ENCODE measurements at regions not wholly inside any gene's neighbourhood (a gene's known extent, or its start where the extent isn't known, plus 50 kb on each side); places are given as distances from the start of the nearest gene placed in this dataset.
"Not testable (repeated sequence)": the region's sequence is repeated elsewhere in the genome, so short reads cannot be mapped to it uniquely, and the experiment has no call there.

DNA sequence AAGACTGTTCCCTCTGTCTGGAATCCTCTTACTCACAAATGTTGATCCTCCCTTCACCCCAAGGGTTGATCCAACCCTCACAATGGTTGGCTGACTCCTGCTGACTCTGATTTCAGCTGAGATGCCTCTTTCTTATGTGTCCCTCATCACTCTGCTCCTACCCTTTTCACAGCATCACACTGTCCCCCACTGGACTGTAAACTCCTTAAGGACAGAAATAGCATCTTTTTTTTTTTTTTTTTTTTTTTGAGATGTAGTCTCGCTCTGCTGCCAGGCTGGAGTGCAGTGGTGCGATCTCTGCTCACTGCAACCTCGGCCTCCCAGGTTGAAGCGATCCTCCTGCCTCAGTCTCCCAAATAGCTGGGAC is 97.9 kb upstream of the SYT6 start:
- H3K27me3 ChIP-seq, result no peaks in the 10 kb centered on the region
- intact Hi-C loops (cut with DNase I; ENCODE audit: low total_unique reads), result no loop called here
- no peak overlapping the region for H3K27ac ChIP-seq
- DNase-seq (ENCODE audit: low spot score in 2 of 2), result no peak
- H3K4me3 ChIP-seq, result no peak overlapping the region
- peaks cover 4 to 8% of the 10 kb centered on the region in 2 donors for H3K9me3 ChIP-seq
- H3K36me3 ChIP-seq, result no peaks in the 10 kb centered on the region
- TF ChIP-seq POLR2A (IDR thresholded peaks at IDR 0.05) (no peak), POLR2AphosphoS5 (IDR thresholded peaks at IDR 0.05) (no peak)
- TF ChIP-seq, protein P1, sequence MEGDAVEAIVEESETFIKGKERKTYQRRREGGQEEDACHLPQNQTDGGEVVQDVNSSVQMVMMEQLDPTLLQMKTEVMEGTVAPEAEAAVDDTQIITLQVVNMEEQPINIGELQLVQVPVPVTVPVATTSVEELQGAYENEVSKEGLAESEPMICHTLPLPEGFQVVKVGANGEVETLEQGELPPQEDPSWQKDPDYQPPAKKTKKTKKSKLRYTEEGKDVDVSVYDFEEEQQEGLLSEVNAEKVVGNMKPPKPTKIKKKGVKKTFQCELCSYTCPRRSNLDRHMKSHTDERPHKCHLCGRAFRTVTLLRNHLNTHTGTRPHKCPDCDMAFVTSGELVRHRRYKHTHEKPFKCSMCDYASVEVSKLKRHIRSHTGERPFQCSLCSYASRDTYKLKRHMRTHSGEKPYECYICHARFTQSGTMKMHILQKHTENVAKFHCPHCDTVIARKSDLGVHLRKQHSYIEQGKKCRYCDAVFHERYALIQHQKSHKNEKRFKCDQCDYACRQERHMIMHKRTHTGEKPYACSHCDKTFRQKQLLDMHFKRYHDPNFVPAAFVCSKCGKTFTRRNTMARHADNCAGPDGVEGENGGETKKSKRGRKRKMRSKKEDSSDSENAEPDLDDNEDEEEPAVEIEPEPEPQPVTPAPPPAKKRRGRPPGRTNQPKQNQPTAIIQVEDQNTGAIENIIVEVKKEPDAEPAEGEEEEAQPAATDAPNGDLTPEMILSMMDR (IDR thresholded peaks at IDR 0.05), result no peak
- no peaks in the 10 kb centered on the region for H3K4me1 ChIP-seq

DNA sequence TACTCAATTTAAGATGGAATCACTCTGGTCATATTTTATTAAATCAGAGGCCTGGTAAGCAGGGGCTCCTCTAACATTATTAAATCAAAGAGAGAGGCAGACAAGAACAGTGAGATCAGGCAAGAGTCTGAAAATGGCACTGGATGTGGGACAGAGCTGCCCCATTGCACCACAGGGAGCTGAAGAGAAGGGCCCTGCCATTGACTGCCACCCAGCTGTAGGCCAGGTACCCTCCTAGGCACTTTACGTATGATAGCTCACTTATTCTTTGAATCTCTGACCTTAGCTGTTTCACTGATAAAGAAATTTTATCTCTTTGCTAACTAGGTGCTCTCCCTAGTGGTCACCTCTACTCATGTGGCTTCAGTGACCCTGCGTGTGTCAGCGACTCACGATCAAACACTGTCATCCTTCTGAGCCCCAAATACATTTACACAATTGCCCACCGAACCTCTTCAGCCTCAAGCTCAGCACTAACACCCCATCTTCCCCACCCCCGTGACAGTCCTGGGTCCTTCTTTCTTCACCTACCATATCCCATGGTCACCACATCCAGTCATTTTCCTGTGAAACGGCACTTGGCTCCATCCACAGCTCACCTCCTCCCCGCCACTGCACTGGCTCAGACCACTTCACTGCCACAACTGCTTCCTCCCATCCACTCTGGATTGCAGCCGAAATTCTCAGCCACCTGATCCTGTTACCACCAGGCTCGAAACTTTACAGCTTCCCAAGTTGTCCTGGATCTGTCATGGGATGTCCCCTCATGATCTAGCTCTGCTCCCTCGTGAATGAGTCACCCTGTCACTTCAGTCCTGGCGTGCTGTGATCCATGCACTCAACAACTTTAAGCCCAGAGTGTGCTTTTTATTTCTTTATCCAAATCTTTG is 97.3 kb upstream of the SYT6 start:
- peaks cover 4 to 8% of the 10 kb centered on the region in 2 donors for H3K9me3 ChIP-seq
- no peaks in the 10 kb centered on the region for H3K4me1 ChIP-seq
- intact Hi-C loops (cut with DNase I; ENCODE audit: low total_unique reads), result no loop called here
- no peaks in the 10 kb centered on the region for H3K27me3 ChIP-seq
- H3K27ac ChIP-seq, result no peak overlapping the region
- H3K36me3 ChIP-seq, result no peaks in the 10 kb centered on the region
- DNase-seq (ENCODE audit: low spot score in 2 of 2), result no peak
- no peak overlapping the region for H3K4me3 ChIP-seq
- TF ChIP-seq POLR2AphosphoS5 (IDR thresholded peaks at IDR 0.05), result no peak
- no peak for TF ChIP-seq POLR2A (IDR thresholded peaks at IDR 0.05)

DNA sequence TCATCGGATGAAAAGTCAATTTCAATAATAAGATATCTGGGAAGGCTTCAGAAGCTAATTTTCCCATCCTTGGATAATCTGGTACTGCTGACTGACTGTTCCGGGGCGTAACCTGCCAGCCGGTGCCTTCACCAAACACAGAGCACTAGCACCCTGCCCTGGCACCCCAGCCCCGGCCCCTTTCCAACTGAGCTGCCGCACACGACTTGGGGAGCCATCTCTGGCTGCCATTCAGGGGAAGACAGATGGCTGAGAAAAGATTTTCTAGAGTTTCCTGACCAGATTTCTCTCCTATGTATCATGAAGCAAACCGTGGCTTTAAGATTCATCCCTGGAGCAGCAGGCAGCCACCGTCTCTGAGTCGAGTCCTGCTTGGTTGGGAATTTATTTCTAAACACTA is 96.0 kb upstream of the SYT6 start:
- Histone ChIP-seq H3K27me3 (no peaks in the 10 kb centered on the region), H3K9me3 (peaks cover 0 to 4% of the 10 kb centered on the region in 2 donors), H3K4me1 (no peaks in the 10 kb centered on the region), H3K36me3 (no peaks in the 10 kb centered on the region), H3K4me3 (no peak overlapping the region), H3K27ac (no peak overlapping the region)
- no peak for DNase-seq (ENCODE audit: low spot score in 2 of 2)
- TF ChIP-seq POLR2A (IDR thresholded peaks at IDR 0.05) (no peak), POLR2AphosphoS5 (IDR thresholded peaks at IDR 0.05) (no peak)
- TF ChIP-seq, protein P1 (IDR thresholded peaks at IDR 0.05), result no peak
- intact Hi-C loops (cut with DNase I; ENCODE audit: low total_unique reads), result no loop called here

DNA sequence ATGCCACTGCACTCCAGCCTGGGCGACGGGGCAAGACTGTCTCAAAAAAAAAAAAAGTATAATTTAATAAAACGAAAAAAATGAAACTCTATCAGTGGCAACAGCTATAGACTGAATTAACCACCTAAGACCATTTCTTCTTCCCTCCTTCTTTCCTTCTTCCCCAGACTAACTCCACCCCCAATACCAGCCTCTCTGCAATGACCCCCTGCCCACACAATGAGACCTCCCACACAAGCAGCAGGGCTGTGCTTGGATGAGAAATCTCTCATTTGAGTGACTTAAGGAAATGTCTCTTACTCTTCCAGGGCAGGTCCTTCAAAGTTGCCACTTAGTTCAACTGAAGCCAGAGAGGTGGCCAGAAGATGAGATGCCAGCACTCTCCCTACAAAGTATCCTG is 94.5 kb upstream of the SYT6 start:
- Histone ChIP-seq H3K4me3 (no peak overlapping the region), H3K4me1 (no peaks in the 10 kb centered on the region), H3K27ac (no peak overlapping the region), H3K36me3 (no peaks in the 10 kb centered on the region), H3K9me3 (no peaks in the 10 kb centered on the region), H3K27me3 (no peaks in the 10 kb centered on the region)
- intact Hi-C loops (cut with DNase I; ENCODE audit: low total_unique reads), result no loop called here
- TF ChIP-seq, protein P1 (IDR thresholded peaks at IDR 0.05), result no peak
- TF ChIP-seq POLR2AphosphoS5 (IDR thresholded peaks at IDR 0.05) (no peak), POLR2A (IDR thresholded peaks at IDR 0.05) (no peak)
- DNase-seq (ENCODE audit: low spot score in 2 of 2), result no peak

DNA sequence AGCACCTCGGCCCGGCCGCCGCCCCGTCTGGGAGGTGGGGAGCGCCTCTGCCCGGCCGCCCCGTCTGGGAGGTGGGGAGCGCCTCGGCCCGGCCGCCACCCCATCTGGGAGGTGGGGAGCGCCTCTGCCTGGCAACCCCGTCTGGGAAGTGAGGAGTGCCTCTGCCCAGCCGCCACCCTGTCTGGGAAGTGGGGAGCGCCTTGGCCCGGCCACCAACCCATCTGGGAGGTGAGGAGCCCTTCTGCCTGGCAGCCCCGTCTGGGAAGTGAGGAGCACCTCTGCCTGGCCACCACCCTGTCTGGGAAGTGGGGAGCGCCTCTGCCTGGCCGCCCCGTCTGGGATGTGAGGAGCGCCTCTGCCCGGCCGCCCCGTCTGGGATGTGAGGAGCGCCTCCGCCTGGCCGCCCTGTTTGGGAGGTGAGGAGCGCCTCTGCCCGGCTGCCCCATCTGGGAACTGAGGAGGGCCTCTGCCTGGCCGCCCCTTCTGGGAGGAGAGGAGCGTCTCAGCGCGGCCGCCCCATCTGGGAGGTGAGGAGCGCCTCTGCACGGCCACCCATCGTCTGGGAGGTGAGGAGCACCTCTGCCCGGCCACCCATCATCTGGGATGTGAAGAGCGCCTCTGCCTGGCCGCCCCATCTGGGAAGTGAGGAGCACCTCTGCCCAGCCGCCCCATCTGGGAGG is 89.0 kb upstream of the SYT6 start:
- H3K9me3 ChIP-seq; H3K4me1 ChIP-seq; H3K27ac ChIP-seq; intact Hi-C loops (cut with DNase I; ENCODE audit: low total_unique reads); DNase-seq (ENCODE audit: low spot score in 2 of 2); H3K27me3 ChIP-seq; H3K4me3 ChIP-seq; H3K36me3 ChIP-seq: not testable (repeated sequence)

DNA sequence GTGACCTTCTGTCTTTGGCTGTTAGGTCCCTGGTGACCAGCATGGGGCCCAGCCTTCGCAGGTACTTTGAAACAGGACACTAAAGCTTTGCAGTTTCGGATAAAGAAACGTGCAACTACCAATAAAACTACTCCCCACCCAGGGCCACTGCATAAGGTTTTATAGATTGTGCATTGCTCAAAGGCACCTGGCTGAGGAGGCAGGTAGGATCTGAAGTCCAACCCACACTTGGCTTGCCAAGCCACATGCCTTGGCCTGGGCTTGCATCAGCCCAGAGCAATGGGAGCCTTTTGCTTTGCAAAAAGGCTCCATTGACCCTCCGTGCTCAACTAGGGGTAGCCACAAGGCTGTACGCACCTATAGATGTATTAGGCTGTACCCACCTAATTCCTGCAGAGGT is 84.4 kb upstream of the SYT6 start:
- intact Hi-C loops (cut with DNase I; ENCODE audit: low total_unique reads), result no loop called here
- H3K36me3 ChIP-seq, result no peaks in the 10 kb centered on the region
- H3K27me3 ChIP-seq, result no peaks in the 10 kb centered on the region
- H3K4me1 ChIP-seq, result no peaks in the 10 kb centered on the region
- H3K4me3 ChIP-seq, result no peak overlapping the region
- TF ChIP-seq, protein P1 (IDR thresholded peaks at IDR 0.05), result no peak
- no peak for TF ChIP-seq POLR2AphosphoS5 (IDR thresholded peaks at IDR 0.05)
- TF ChIP-seq POLR2A (IDR thresholded peaks at IDR 0.05), result no peak
- H3K9me3 ChIP-seq, result no peaks in the 10 kb centered on the region
- no peak for DNase-seq (ENCODE audit: low spot score in 2 of 2)
- H3K27ac ChIP-seq, result no peak overlapping the region
